Vagina (tissue), 2 donors: ENCODE measurements at regions not wholly inside any gene's neighbourhood (a gene's known extent, or its start where the extent isn't known, plus 50 kb on each side); places are given as distances from the start of the nearest gene placed in this dataset.

Source experiments
- CTCF ChIP-seq, 3 experiments: fragments of 450-650 bp in 2 of 3; fragments of 200-600 bp in 1 of 3; sonication (generic) in 1 of 3; IDR thresholded peaks; one replicate each; pipeline ENCODE4 v1.5.1; 2017 to 2019; ENCODE audit warnings: antibody characterized with exemption in 3 of 3, mild to moderate bottlenecking in 2 of 3, moderate library complexity in 2 of 3
- POLR2A ChIP-seq, 2 donors: fragments of 450-650 bp; IDR thresholded peaks; one replicate each; pipeline ENCODE4 v1.6.1; 2017; ENCODE audit warnings: antibody characterized with exemption in 2 of 2, mild to moderate bottlenecking in 2 of 2, moderate library complexity in 2 of 2

GRCh38 chr11:94678901-94679300 lies 89.3 kb upstream of the AMOTL1 start:
- no peak for TF ChIP-seq CTCF (IDR thresholded peaks at IDR 0.05)
- TF ChIP-seq POLR2A (IDR thresholded peaks at IDR 0.05), result no peak
